ENCODE measurements at regions not wholly inside any gene's neighbourhood (a gene's known extent, or its start where the extent isn't known, plus 50 kb on each side); places are given as distances from the start of the nearest gene placed in this dataset.
"Not testable (repeated sequence)": the region's sequence is repeated elsewhere in the genome, so short reads cannot be mapped to it uniquely, and the experiment has no call there.

DNA sequence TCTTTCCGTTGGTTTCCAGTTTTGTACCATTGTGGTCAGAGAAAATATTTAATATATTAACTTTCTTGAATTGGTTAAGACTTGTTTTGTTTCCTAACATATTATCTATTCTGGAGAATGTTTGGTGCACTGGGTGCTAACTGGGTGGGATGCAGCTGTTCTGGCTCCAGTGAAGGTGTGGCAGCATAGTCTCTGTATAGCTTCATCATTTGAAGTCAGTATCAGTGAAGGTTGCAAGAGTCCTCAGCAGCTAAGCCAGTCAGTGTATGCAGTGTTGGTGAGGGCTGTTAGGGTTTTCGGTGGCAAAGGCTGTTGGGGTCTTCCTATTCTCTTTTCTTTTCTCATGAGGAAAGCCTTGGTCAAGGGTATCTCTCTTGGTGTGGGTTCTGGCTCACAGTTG lies 698.7 kb upstream of the ADGRL4 start:
- Mint-ChIP-seq H3K4me3 (no peak overlapping the region), H3K36me3 (ENCODE audit: low read depth) (no peaks in the 10 kb centered on the region), H3K27ac (no peak overlapping the region), H3K27me3 (no peaks in the 10 kb centered on the region), H3K4me1 (ENCODE audit: low read depth) (no peaks in the 10 kb centered on the region), H3K9me3 (peaks cover 52% of the 10 kb centered on the region)
- intact Hi-C loops (cut with micrococcal nuclease), result no loop called here

DNA sequence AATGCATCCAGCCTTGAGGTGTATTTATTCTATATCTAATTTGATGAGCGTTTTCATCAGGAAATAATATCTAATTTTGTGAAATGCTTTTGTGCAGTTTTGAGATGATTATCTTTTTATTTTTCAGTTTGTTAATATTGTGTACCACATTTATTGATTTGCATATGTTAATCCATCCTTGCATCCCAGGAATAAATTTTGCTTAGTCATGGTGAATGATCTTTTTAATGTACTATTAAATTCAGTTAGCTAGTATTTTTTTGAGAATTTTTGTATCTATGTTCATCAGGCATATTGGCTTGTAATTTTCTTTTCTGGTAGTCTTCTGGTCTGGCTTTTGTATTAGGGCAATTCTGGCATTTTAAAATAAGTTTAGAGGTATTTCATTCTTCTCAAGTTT lies 697.5 kb upstream of the ADGRL4 start:
- Mint-ChIP-seq H3K4me3 (no peak overlapping the region), H3K27me3 (no peaks in the 10 kb centered on the region), H3K36me3 (ENCODE audit: low read depth) (no peaks in the 10 kb centered on the region), H3K9me3 (peaks cover 63% of the 10 kb centered on the region), H3K27ac (no peak overlapping the region), H3K4me1 (ENCODE audit: low read depth) (no peaks in the 10 kb centered on the region)
- intact Hi-C loops (cut with micrococcal nuclease), result no loop called here

DNA sequence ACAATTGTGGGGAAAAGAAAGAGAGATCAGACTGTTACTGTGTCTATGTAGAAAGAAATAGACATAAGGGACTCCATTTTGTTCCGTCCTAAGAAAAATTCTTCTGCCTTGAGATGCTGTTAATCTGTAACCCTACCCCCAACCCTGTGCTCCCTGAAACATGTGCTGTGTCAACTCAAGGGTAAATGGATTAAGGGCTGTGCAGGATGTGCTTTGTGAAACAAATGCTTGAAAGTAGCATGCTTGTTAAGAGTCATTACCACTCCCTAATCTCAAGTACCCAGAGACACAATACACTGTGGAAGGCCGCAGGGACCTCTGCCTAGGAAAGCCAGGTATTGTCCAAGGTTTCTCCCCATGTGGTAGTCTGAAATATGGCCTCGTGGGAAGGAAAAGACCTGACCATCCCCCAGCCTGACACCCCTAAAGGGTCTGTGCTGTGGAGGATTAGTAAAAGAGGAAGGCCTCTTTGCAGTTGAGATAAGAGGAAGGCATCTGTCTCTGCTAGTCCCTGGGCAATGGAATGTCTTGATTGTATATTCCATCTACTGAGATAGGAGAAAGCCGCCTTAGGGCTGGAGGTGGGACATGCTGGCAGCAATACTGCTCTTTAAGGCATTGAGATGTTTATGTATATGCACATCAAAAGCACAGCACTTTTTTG lies 695.9 kb upstream of the ADGRL4 start:
- H3K27me3 Mint-ChIP-seq; H3K4me3 Mint-ChIP-seq; H3K36me3 Mint-ChIP-seq (ENCODE audit: low read depth); intact Hi-C loops (cut with micrococcal nuclease); H3K4me1 Mint-ChIP-seq (ENCODE audit: low read depth); H3K27ac Mint-ChIP-seq: not testable (repeated sequence)
- H3K9me3 Mint-ChIP-seq, result peaks cover 79% of the 10 kb centered on the region

DNA sequence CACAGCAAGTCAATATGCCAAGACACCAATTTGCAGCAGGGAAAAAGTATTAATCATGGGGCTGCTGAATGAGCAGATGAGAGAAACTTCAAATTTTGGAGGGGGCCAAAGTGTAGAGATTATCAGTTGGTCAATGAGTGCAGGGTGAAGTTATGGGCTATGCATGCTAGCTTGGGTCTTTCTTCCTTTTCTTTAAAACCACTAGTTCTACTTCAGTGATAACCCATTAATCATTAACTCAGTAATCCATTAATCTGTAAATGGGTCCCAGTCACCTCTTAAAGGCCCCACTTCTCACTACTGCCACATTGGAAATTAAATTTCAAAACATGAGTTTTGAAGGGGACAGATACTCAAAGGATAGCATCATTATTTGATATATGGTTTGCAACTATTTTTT lies 688.6 kb upstream of the ADGRL4 start:
- intact Hi-C loops (cut with micrococcal nuclease), result no loop called here
- Mint-ChIP-seq H3K4me3 (no peak overlapping the region), H3K27ac (no peak overlapping the region), H3K36me3 (ENCODE audit: low read depth) (no peaks in the 10 kb centered on the region), H3K9me3 (peaks cover 58% of the 10 kb centered on the region), H3K4me1 (ENCODE audit: low read depth) (no peaks in the 10 kb centered on the region), H3K27me3 (no peaks in the 10 kb centered on the region)

DNA sequence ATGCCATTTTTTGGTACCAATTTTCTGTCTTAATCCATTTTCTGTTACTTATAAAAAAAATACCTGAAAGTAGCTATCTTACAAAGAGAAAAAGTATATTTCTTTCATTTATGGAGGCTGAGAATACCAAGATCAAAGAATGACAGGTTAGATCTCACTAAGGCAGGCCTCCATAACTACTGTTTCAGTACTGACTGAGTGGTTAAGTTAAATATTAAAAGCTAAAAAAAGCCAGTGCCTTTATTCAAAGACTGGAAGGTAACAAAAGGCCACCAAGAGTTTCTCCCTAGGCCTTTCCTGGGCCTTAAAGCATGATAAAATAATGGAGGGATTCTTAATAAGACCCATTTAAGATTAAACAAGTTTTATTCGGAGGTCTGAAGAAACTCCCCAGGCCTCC lies 687.7 kb upstream of the ADGRL4 start:
- Mint-ChIP-seq H3K27me3 (no peaks in the 10 kb centered on the region), H3K36me3 (ENCODE audit: low read depth) (no peaks in the 10 kb centered on the region), H3K27ac (no peak overlapping the region), H3K4me3 (no peak overlapping the region), H3K9me3 (peaks cover 52% of the 10 kb centered on the region), H3K4me1 (ENCODE audit: low read depth) (no peaks in the 10 kb centered on the region)
- intact Hi-C loops (cut with micrococcal nuclease), result no loop called here

DNA sequence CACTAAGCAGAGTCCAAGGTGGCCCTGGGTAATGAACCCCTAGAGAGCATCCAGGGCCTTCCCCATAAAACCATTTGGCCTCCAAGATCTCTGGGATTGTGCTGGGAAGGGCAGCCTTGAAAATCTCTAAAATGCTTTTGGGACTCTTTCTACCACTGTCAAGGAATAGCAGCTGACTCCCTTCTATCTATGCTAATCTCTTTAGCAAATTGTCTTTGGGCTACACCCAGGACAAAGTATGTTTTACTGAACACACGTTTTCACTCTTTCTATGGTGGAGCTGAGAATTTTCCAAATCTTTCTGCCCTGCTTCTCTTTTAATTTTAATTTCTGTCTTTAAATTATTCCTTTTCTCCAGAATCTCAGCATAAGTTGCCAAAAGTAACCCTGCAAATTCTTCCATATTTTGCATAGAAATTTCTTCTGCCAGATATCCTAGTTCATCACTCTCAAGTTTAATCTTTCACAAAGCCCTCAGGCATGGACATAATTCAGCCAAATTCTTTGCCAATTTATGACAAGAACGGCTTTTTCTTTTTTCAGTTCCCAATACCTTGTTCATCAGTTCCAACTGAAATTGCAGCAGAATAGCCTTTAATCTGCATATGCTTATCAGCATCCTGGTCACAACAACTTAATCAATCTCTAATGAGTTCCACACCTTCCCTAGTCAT lies 687.0 kb upstream of the ADGRL4 start:
- Mint-ChIP-seq H3K36me3 (ENCODE audit: low read depth) (no peaks in the 10 kb centered on the region), H3K27me3 (no peaks in the 10 kb centered on the region), H3K9me3 (peaks cover 51% of the 10 kb centered on the region), H3K27ac (no peak overlapping the region), H3K4me3 (no peak overlapping the region), H3K4me1 (ENCODE audit: low read depth) (no peaks in the 10 kb centered on the region)
- intact Hi-C loops (cut with micrococcal nuclease), result no loop called here

DNA sequence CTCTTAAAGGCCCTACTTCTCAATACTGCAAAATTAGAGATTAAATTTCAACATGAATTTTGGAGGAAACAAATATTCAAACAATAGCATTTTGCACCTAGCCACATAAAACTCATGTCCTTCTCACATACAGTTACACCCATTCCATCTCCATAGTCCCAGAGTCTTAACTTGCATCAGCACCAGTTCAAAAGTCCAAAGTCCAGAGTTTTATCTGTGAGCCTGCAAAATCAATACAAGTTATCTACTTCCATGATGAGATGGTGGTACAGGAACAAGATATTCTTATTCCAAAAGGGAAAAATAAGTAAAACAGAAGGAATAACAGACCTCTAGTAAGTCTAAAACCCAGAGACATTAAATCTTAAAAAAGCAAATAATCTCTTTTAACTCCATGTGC lies 686.0 kb upstream of the ADGRL4 start:
- peaks cover 47% of the 10 kb centered on the region for H3K9me3 Mint-ChIP-seq
- no peaks in the 10 kb centered on the region for H3K4me1 Mint-ChIP-seq (ENCODE audit: low read depth)
- no peak overlapping the region for H3K27ac Mint-ChIP-seq
- no peaks in the 10 kb centered on the region for H3K27me3 Mint-ChIP-seq
- H3K4me3 Mint-ChIP-seq, result no peak overlapping the region
- H3K36me3 Mint-ChIP-seq (ENCODE audit: low read depth), result no peaks in the 10 kb centered on the region
- intact Hi-C loops (cut with micrococcal nuclease), result no loop called here

DNA sequence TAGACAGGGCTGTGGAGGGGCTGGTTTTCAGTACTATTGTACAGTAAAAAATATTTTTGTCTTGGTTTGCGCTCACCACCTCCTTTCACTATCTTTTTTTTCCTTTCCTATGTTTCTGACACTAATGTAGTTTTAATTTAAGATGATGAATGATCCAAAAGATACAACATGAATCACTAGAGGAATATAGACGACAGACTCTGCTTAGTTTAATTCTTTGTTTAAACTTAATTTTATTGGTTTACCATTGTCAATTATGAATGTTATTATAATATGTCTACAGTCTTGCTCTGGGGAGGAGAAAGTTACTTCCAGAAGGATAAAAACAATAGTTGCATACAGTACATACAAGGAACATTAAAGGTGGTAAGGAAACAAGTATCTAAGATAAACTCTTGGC lies 682.4 kb upstream of the ADGRL4 start:
- intact Hi-C loops (cut with micrococcal nuclease), result no loop called here
- Mint-ChIP-seq H3K27me3 (no peaks in the 10 kb centered on the region), H3K4me1 (ENCODE audit: low read depth) (no peaks in the 10 kb centered on the region), H3K27ac (no peak overlapping the region), H3K36me3 (ENCODE audit: low read depth) (no peaks in the 10 kb centered on the region), H3K4me3 (no peak overlapping the region), H3K9me3 (peaks cover 48% of the 10 kb centered on the region)

DNA sequence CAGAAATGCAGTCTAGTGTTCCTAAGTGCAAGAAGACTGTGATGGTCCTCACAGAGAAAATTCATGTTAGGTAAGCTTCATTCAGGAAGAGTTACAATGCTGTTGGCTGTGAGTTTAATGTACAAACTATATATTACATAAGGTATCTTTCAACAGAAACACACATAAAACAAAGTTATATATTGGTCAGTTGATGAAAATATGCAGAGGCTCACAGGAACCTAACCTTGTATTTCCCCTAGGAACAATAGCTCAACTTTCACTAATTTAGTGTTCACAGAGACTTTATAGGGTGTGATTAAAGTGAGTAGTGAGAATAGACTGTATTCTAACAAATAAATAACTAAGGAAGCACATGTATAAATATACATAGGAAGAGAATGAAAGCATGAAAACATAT lies 676.9 kb upstream of the ADGRL4 start:
- no peak overlapping the region for H3K27ac Mint-ChIP-seq
- H3K36me3 Mint-ChIP-seq (ENCODE audit: low read depth), result no peaks in the 10 kb centered on the region
- no peaks in the 10 kb centered on the region for H3K4me1 Mint-ChIP-seq (ENCODE audit: low read depth)
- no peak overlapping the region for H3K4me3 Mint-ChIP-seq
- H3K27me3 Mint-ChIP-seq, result no peaks in the 10 kb centered on the region
- H3K9me3 Mint-ChIP-seq, result peaks cover 50% of the 10 kb centered on the region
- intact Hi-C loops (cut with micrococcal nuclease), result no loop called here

DNA sequence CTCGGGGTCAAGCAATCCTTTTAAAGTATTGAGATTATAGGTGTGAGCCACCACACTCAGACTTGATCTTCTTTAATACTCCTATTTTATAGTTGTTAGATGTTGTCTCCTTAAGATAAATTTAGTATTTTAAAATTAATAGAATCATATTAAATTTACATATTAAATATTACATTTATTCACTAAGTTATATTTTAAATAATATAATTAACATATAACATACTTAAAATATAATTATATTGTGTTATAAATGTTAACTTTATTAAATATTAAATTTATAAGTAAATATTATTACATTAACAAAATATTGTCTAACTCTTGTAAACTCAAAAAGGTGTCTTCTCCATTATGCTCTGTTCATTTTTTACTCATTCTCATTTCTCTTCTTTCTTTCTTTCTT lies 675.9 kb upstream of the ADGRL4 start:
- no peak overlapping the region for H3K4me3 Mint-ChIP-seq
- H3K27ac Mint-ChIP-seq, result no peak overlapping the region
- peaks cover 52% of the 10 kb centered on the region for H3K9me3 Mint-ChIP-seq
- H3K36me3 Mint-ChIP-seq (ENCODE audit: low read depth), result no peaks in the 10 kb centered on the region
- intact Hi-C loops (cut with micrococcal nuclease), result no loop called here
- H3K27me3 Mint-ChIP-seq, result no peaks in the 10 kb centered on the region
- no peaks in the 10 kb centered on the region for H3K4me1 Mint-ChIP-seq (ENCODE audit: low read depth)

DNA sequence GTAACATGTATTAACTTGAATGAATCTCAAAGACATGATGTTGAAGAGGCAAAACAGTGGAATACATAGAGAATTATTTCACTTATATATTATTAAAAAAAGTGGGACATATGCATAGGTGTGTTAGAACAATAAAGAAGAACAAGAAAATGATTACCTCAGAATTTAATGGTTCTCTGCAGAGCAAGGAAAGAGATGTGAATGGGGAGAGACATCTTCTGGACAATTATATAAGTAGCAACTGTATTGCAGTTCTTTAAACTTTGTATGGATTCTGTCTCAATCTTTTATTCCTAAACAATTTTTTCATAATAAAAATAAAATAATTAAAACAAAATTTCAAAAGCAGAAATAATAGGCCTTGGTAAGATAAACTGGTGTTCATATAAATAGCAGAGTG lies 674.9 kb upstream of the ADGRL4 start:
- Mint-ChIP-seq H3K4me1 (ENCODE audit: low read depth) (no peaks in the 10 kb centered on the region), H3K27ac (no peak overlapping the region), H3K4me3 (no peak overlapping the region), H3K9me3 (peaks cover 54% of the 10 kb centered on the region), H3K36me3 (ENCODE audit: low read depth) (no peaks in the 10 kb centered on the region), H3K27me3 (no peaks in the 10 kb centered on the region)
- intact Hi-C loops (cut with micrococcal nuclease), result no loop called here

DNA sequence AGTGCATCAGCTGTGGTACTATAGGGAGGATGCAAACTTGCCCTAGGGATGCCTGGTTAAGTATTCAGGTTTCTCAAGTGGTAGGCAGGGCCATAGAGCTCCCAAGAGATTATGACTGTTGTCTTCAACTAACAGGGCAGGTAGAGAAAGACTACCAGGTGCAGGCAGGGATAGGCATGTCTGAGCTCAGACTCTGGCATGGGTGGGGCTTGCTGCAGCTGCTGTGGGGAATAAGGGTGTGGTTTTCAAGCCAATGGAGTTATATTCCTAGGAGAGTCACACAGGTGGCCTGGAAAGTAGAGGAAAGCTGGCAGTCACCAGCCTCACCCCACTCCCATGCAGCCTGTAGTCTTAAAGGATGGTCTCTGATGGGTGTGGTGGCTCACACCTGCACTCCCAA lies 673.4 kb upstream of the ADGRL4 start:
- no peaks in the 10 kb centered on the region for H3K4me1 Mint-ChIP-seq (ENCODE audit: low read depth)
- H3K36me3 Mint-ChIP-seq (ENCODE audit: low read depth), result no peaks in the 10 kb centered on the region
- H3K27me3 Mint-ChIP-seq, result no peaks in the 10 kb centered on the region
- no peak overlapping the region for H3K27ac Mint-ChIP-seq
- H3K9me3 Mint-ChIP-seq, result peaks cover 55% of the 10 kb centered on the region
- no peak overlapping the region for H3K4me3 Mint-ChIP-seq
- intact Hi-C loops (cut with micrococcal nuclease), result no loop called here

DNA sequence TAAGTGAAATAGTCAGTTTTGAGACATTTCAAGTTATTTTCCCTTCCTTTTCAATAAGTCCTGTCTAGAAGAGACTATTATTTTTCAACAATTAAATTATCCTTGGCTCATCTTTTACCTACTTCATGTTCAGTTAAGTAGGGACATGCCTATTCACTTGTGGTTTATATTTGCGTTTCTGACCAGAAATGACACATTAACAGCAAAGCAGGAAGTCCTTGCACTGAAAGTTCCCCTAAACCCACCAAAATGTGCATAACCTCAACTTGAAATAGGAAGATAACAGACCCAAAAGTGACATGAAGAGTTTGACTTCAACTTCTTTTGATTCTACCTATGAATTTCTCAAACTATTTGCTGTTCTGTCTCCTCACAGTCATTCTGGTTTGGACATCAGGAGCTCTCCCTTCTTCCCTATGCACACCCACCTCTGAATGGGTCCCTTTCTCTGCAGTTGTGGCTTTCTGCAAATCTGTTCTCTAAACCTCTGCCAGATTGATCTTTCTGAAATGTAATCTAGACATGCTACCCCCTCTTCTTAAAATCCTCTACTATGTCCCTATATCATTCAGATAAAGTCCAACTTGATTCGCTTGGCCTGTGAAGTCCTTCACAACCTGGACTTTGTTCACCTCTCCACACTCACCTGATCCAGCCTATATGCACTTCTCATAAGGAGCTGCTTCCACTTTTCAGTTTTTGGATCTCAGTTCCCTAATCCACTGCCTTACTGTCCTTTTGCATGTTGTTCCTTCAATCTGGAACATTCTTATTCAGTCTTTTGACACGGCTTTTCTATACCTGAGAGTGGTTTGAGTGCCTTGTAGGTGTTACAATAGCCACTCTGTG lies 661.5 kb upstream of the ADGRL4 start:
- intact Hi-C loops (cut with micrococcal nuclease), result no loop called here
- Mint-ChIP-seq H3K27ac (no peak overlapping the region), H3K4me3 (no peak overlapping the region), H3K27me3 (no peaks in the 10 kb centered on the region), H3K9me3 (peaks cover 11% of the 10 kb centered on the region), H3K36me3 (ENCODE audit: low read depth) (no peaks in the 10 kb centered on the region), H3K4me1 (ENCODE audit: low read depth) (no peaks in the 10 kb centered on the region)

DNA sequence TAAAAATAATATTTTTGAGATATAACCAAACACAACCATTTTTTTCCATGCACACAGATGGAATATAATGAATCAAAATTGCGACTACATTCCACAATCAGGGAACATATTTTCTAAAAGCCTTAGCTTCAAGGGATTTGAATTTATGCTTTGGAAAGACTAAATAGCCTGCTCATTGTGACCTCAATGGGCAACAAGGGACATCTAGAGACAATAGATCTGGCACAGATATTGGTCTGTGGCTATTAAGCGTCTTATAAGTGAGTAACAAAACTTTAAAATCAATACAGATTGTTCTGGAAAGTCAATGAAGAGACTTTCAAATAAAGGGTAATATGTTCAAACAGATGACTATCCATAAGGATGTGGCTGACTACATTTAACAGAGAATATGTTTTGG lies 660.6 kb upstream of the ADGRL4 start:
- Mint-ChIP-seq H3K27me3 (no peaks in the 10 kb centered on the region), H3K4me3 (no peak overlapping the region), H3K4me1 (ENCODE audit: low read depth) (no peaks in the 10 kb centered on the region), H3K9me3 (peaks cover 20% of the 10 kb centered on the region), H3K27ac (no peak overlapping the region), H3K36me3 (ENCODE audit: low read depth) (no peaks in the 10 kb centered on the region)
- intact Hi-C loops (cut with micrococcal nuclease), result no loop called here

Measured in dendritic cell treated with granulocyte-macrophage colony-stimulating factor and Interleukin-4, amounts not matched to agents 40 ng/mL and 50 ng/mL, for 4 days (primary cell).